ENCODE measurements at regions not wholly inside any gene's neighbourhood (a gene's known extent, or its start where the extent isn't known, plus 50 kb on each side); places are given as distances from the start of the nearest gene placed in this dataset.
A peak's percentile ranks its signal among the peaks of the same experiment; 100 is the strongest.

DNA sequence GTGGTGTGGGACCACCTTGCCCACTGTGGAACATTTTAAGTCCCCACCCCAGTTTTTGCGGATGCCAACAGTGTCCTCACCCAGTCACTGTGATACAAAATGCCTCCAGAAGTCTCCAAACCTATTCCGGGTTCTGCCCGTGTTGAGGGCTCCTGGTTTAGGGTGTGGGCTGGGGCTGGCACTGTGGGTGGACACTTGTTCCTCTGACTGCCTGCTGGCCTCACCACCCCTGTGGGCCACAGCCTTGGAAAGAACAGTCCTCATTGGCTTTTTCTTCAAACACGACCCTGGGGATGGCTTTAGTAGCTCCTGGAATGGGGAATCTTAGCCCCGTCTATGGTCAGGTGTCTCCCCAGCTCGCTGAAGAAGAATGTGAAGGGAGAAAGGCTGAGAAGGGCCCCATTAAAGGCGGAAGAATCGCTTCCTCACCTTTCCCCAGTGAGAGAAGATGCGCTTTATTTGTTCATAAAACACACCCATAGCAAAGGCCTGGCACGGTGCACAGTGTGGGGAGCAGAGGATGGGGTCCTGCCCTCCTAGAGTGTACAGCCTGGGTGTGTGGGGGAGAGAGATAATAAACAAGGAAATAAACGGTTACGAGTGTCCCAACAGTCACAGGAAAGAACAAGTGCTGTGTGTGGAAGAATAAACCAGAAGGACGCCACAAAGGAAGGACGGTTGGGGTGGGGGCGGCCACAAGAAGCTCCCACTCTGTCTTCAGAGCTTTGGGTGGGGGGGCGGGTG lies 56.3 kb upstream of the SLC22A11 start:
- intact Hi-C loops (cut with micrococcal nuclease; ENCODE audit: unreplicated experiment): no loop called here
- Mint-ChIP-seq H3K36me3 (ENCODE audit: insufficient read depth, unreplicated experiment) (no peaks in the 10 kb centered on the region), H3K9me3 (ENCODE audit: unreplicated experiment) (peaks cover 4% of the 10 kb centered on the region), H3K4me1 (ENCODE audit: low read depth, unreplicated experiment) (no peaks in the 10 kb centered on the region), H3K4me3 (ENCODE audit: unreplicated experiment) (no peak overlapping the region), H3K27ac (ENCODE audit: unreplicated experiment) (no peak overlapping the region), H3K27me3 (ENCODE audit: insufficient read depth, unreplicated experiment) (no peaks in the 10 kb centered on the region)
- H3K27me3 ChIP-seq (replicated peaks; ENCODE audit: control insufficient read depth, insufficient read depth, low read length): no peaks in the 10 kb centered on the region
- H3K36me3 ChIP-seq (ENCODE audit: control insufficient read depth, insufficient read depth, low read length): no peaks in the 10 kb centered on the region
- BruUV-seq (replicated peaks): no TSS peak
- peaks cover 8% of the 10 kb centered on the region for H3K4me1 ChIP-seq
- no peak overlapping the region for H3K4me3 ChIP-seq (ENCODE audit: low read depth, low read length)
- no peak for DNase-seq
- POLR2A ChIA-PET: no interaction called here
- CTCF ChIA-PET: no interaction called here
- TF ChIP-seq CTCF (IDR thresholded peaks at IDR 0.05; ENCODE audit: insufficient read depth in 1 of 2, low read depth in 1 of 2, low read length in 1 of 2, severe bottlenecking in 1 of 2, unreplicated experiment in 1 of 2): no peak
- H3K9me3 ChIP-seq: 0 out of 2 replicates have a peak, but pooled peaks cover 2% of the 10 kb centered on the region

DNA sequence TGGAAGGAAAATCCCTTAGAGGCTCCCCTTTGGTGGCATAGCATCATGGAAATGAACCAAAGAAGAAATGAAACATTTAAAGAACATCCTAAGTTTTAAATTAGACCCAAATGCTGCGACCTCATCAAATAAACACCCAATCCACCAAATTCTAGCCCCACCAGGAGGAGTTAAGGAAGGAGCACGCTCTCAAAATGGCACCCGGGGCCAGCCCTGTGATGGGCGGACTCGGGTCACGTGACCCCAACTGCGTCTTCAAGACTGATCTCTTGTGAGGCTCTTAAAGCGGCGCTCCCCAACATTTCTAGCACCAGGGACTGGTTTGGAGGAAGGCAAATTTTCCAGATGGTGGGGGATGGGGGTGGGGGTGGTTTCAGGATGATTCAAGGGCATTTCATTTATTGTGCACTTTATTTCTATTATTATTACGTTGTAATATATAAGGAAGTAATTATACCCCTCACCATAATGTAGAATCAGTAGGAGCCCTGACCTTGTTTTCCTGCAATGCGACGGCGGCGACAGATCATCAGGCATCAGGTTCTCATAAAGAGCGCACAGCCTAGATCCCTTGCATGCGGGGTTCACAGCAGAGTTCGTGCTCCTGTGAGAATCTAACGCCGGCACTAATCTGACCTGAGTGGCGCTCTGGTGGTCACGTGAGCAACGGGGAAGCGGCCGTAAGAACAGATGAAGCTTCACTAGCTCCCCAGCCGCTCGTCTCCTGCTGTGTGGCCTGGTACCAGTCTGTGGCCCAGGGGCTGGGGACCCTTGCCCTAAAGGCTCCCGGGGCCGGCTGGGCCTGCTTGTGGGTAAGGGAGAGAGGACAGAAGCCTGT lies 55.3 kb upstream of the SLC22A11 start:
- Mint-ChIP-seq H3K27me3 (ENCODE audit: insufficient read depth, unreplicated experiment) (no peaks in the 10 kb centered on the region), H3K4me3 (ENCODE audit: unreplicated experiment) (no peak overlapping the region), H3K36me3 (ENCODE audit: insufficient read depth, unreplicated experiment) (no peaks in the 10 kb centered on the region), H3K4me1 (ENCODE audit: low read depth, unreplicated experiment) (no peaks in the 10 kb centered on the region), H3K27ac (ENCODE audit: unreplicated experiment) (no peak overlapping the region), H3K9me3 (ENCODE audit: unreplicated experiment) (peaks cover 11% of the 10 kb centered on the region)
- ChIA-PET CTCF (no interaction called here), POLR2A (no interaction called here)
- intact Hi-C loops (cut with micrococcal nuclease; ENCODE audit: unreplicated experiment): no loop called here
- Histone ChIP-seq H3K4me1 (peaks cover 8% of the 10 kb centered on the region), H3K9me3 (0 out of 2 replicates have a peak, but pooled peaks cover 2% of the 10 kb centered on the region), H3K27me3 (replicated peaks; ENCODE audit: control insufficient read depth, insufficient read depth, low read length) (no peaks in the 10 kb centered on the region), H3K36me3 (ENCODE audit: control insufficient read depth, insufficient read depth, low read length) (no peaks in the 10 kb centered on the region), H3K4me3 (ENCODE audit: low read depth, low read length) (no peak overlapping the region)
- no TSS peak for BruUV-seq (replicated peaks)
- TF ChIP-seq CTCF (IDR thresholded peaks at IDR 0.05; ENCODE audit: insufficient read depth in 1 of 2, low read depth in 1 of 2, low read length in 1 of 2, severe bottlenecking in 1 of 2, unreplicated experiment in 1 of 2): no peak
- no peak for DNase-seq

DNA sequence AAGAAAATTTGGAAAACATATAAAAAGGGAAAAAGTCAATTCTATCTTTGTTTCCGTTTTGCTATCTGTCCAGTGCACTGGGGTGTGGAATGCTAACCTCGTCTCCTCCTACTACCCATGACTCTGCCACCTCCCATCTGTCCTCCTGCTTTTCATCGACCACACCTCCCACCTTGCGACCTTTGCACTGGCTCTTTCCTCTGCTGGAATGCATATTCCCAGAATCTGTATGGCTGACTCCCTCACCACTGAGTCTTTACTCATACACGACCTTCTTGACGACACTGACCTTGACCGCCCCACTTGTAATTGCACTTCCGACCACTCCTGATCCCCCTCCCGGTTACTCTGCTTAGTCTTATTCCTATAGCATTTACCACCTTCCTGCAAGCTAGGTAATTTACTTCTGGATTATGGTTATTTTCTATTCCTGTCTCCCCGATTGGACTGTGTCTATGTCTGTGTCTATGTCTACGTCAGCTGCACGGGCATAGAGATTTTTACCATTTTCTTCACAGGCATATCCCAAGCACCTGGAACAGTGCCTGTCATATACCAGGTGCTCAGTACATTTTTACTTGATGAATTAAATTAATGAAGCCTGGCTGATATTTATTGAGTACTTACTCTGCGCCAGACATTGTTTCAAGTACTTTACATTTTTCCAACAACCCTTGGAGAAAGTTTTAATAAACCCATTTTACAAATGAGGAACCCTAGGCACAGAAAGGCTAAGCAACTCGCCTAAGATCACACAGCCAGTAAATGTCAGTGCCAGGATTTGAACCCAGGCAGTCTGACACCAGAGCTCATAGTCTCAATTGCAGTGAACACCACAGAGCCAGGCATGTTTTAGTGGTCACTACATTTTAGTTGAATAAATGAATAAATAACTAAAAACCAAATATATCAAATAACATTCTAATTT lies 54.0 kb upstream of the SLC22A11 start:
- no peak overlapping the region for H3K27ac Mint-ChIP-seq (ENCODE audit: unreplicated experiment)
- no peak overlapping the region for H3K4me3 Mint-ChIP-seq (ENCODE audit: unreplicated experiment)
- H3K4me1 ChIP-seq: peaks cover 8% of the 10 kb centered on the region
- BruUV-seq (replicated peaks): no TSS peak
- peaks cover 11% of the 10 kb centered on the region for H3K9me3 Mint-ChIP-seq (ENCODE audit: unreplicated experiment)
- H3K27me3 Mint-ChIP-seq (ENCODE audit: insufficient read depth, unreplicated experiment): no peaks in the 10 kb centered on the region
- H3K4me1 Mint-ChIP-seq (ENCODE audit: low read depth, unreplicated experiment): no peaks in the 10 kb centered on the region
- no peaks in the 10 kb centered on the region for H3K27me3 ChIP-seq (replicated peaks; ENCODE audit: control insufficient read depth, insufficient read depth, low read length)
- H3K36me3 Mint-ChIP-seq (ENCODE audit: insufficient read depth, unreplicated experiment): no peaks in the 10 kb centered on the region
- no peak overlapping the region for H3K4me3 ChIP-seq (ENCODE audit: low read depth, low read length)
- POLR2A ChIA-PET: no interaction called here
- no peaks in the 10 kb centered on the region for H3K36me3 ChIP-seq (ENCODE audit: control insufficient read depth, insufficient read depth, low read length)
- intact Hi-C loops (cut with micrococcal nuclease; ENCODE audit: unreplicated experiment): no loop called here
- CTCF ChIA-PET: interaction anchor here (0.5 to 1.2 kb wide), 2 partner anchors 116 to 187 kb away, joined by 3 to 4 read pairs; no protein-coding TSS in a partner anchor
- DNase-seq: peak; percentile 74 to 87
- no peak for TF ChIP-seq CTCF (IDR thresholded peaks at IDR 0.05; ENCODE audit: insufficient read depth in 1 of 2, low read depth in 1 of 2, low read length in 1 of 2, severe bottlenecking in 1 of 2, unreplicated experiment in 1 of 2)
- no peaks in the 10 kb centered on the region for H3K9me3 ChIP-seq

All from Caco-2 (cell line).